ENCODE measurements at regions not wholly inside any gene's neighbourhood (a gene's known extent, or its start where the extent isn't known, plus 50 kb on each side); places are given as distances from the start of the nearest gene placed in this dataset.
"Not testable (repeated sequence)": the region's sequence is repeated elsewhere in the genome, so short reads cannot be mapped to it uniquely, and the experiment has no call there.

DNA sequence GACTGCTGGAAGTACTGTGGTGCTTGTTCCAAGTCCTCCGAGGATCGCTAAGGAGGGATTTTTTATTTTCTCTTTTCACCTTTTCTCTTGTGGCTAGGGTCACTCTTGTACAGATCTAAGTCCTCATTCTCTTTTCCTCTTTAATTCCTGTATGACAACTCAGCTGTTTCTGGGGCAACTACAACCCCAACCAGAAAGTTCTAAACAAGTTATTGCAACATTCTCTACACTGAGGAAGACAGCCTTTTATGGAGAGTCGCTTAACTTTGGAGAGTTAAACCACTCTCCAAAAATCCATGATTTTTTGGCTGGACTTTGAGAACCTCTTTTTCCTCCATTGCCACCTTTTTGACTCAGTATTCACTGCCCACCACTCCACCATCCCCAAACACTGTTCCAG, 74.0 kb upstream of the SESTD1 start:
- H3K4me1 Mint-ChIP-seq = peaks cover 28% of the 10 kb centered on the region
- no peaks in the 10 kb centered on the region for H3K9me3 Mint-ChIP-seq
- no peaks in the 10 kb centered on the region for H3K36me3 Mint-ChIP-seq (ENCODE audit: low read depth)
- H3K27ac Mint-ChIP-seq = no peak overlapping the region
- no peak for TF ChIP-seq CTCF (IDR thresholded peaks at IDR 0.05; ENCODE audit: unreplicated experiment in 3 of 3)
- no peak overlapping the region for H3K4me3 Mint-ChIP-seq
- no peaks in the 10 kb centered on the region for H3K27me3 Mint-ChIP-seq (ENCODE audit: low read depth)

GRCh38 chr2:179336782-179337534, 72.3 kb upstream of the SESTD1 start:
- TF ChIP-seq CTCF (IDR thresholded peaks at IDR 0.05; ENCODE audit: unreplicated experiment in 3 of 3) = no peak
- Mint-ChIP-seq H3K36me3 (ENCODE audit: low read depth) (no peaks in the 10 kb centered on the region), H3K9me3 (no peaks in the 10 kb centered on the region), H3K27me3 (ENCODE audit: low read depth) (no peaks in the 10 kb centered on the region), H3K4me1 (peaks cover 40% of the 10 kb centered on the region), H3K27ac (no peak overlapping the region), H3K4me3 (no peak overlapping the region)

DNA sequence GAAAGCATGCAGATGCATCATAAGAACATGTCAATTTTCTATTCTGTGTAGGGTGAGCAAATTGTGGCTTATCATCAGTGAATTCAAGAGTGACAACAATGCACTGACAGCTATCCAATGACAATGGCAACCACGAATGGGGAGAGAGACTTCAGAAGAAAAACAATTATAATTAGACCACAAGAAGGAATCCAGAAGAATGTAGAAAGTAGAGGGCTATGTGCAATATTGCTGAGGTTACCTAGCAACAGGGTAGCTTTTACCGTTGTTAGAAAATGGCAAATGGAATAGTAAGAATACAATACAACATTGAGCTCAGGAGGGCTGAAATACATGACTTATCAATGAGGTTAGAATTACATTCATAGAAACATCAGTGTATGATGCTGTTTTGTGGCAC, 71.1 kb upstream of the SESTD1 start:
- Mint-ChIP-seq H3K27ac (no peak overlapping the region), H3K36me3 (ENCODE audit: low read depth) (no peaks in the 10 kb centered on the region), H3K9me3 (peaks cover 3% of the 10 kb centered on the region), H3K4me1 (peaks cover 41% of the 10 kb centered on the region), H3K4me3 (no peak overlapping the region), H3K27me3 (ENCODE audit: low read depth) (no peaks in the 10 kb centered on the region)
- no peak for TF ChIP-seq CTCF (IDR thresholded peaks at IDR 0.05; ENCODE audit: unreplicated experiment in 3 of 3)

GRCh38 chr2:179332903-179333302, 68.3 kb upstream of the SESTD1 start:
- Mint-ChIP-seq H3K27ac (no peak overlapping the region), H3K36me3 (ENCODE audit: low read depth) (no peaks in the 10 kb centered on the region), H3K4me3 (no peak overlapping the region), H3K4me1 (peaks cover 34% of the 10 kb centered on the region), H3K27me3 (ENCODE audit: low read depth) (no peaks in the 10 kb centered on the region), H3K9me3 (peaks cover 3% of the 10 kb centered on the region)
- no peak for TF ChIP-seq CTCF (IDR thresholded peaks at IDR 0.05; ENCODE audit: unreplicated experiment in 3 of 3)

GRCh38 chr2:179331061-179331460, 66.4 kb upstream of the SESTD1 start:
- no peak overlapping the region for H3K4me3 Mint-ChIP-seq
- no peaks in the 10 kb centered on the region for H3K36me3 Mint-ChIP-seq (ENCODE audit: low read depth)
- peaks cover 24% of the 10 kb centered on the region for H3K4me1 Mint-ChIP-seq
- peaks cover 3% of the 10 kb centered on the region for H3K9me3 Mint-ChIP-seq
- no peaks in the 10 kb centered on the region for H3K27me3 Mint-ChIP-seq (ENCODE audit: low read depth)
- H3K27ac Mint-ChIP-seq = no peak overlapping the region
- no peak for TF ChIP-seq CTCF (IDR thresholded peaks at IDR 0.05; ENCODE audit: unreplicated experiment in 3 of 3)

DNA sequence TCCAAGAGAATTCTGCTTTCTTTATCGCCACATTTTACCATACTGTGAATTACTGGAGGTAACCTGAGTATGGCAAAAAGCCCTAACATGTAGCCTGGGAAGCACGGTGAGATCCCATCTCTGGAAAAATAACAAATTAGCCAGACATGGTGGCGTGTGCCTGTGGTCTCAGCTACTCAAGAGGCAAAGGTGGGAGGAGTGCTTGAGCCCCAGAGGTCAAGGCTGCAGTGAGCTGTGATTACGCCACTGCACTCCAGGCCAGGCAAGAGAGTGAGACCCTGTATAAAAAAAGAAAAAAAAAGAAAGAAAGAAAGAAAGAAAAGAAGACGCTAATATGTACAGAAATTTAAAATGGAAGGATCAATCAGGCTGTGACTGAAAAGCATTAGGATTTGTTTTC, 57.7 kb upstream of the SESTD1 start:
- H3K4me3 Mint-ChIP-seq = no peak overlapping the region
- no peaks in the 10 kb centered on the region for H3K4me1 Mint-ChIP-seq
- H3K36me3 Mint-ChIP-seq (ENCODE audit: low read depth) = no peaks in the 10 kb centered on the region
- TF ChIP-seq CTCF (IDR thresholded peaks at IDR 0.05; ENCODE audit: unreplicated experiment in 3 of 3) = no peak
- H3K9me3 Mint-ChIP-seq = peaks cover 12% of the 10 kb centered on the region
- H3K27me3 Mint-ChIP-seq (ENCODE audit: low read depth) = peaks cover 4% of the 10 kb centered on the region
- no peak overlapping the region for H3K27ac Mint-ChIP-seq

- H3K27me3 Mint-ChIP-seq (ENCODE audit: low read depth); H3K36me3 Mint-ChIP-seq (ENCODE audit: low read depth); H3K4me1 Mint-ChIP-seq; H3K27ac Mint-ChIP-seq; H3K4me3 Mint-ChIP-seq: not testable (repeated sequence)
- peaks cover 20% of the 10 kb centered on the region for H3K9me3 Mint-ChIP-seq
Measured at GRCh38 chr2:179321034-179321433, 56.4 kb upstream of the SESTD1 start.

DNA sequence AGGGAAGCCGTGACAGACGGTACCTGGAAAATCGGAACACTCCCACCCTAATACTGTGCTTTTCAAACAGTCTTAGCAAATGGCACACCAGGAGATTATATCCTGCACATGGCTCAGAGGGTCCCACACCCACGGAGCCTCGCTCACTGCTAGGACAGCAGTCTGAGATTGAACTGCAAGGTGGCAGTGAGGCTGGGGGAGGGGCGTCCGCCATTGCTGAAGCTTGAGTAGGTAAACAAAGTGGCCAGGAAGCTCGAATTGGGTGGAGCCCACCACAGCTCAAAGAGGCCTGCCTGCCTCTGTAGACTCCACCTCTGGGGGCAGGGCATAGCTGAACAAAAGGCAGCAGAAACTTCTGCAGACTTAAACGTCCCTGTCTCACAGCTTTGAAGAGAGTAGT, 50.1 kb upstream of the SESTD1 start:
- not testable (repeated sequence) for H3K4me1 Mint-ChIP-seq; H3K27ac Mint-ChIP-seq; H3K36me3 Mint-ChIP-seq (ENCODE audit: low read depth); H3K4me3 Mint-ChIP-seq; H3K27me3 Mint-ChIP-seq (ENCODE audit: low read depth)
- peaks cover 36% of the 10 kb centered on the region for H3K9me3 Mint-ChIP-seq

Measured in nephron (organoid).